Tibial artery (tissue), 4 donors: ENCODE measurements at regions not wholly inside any gene's neighbourhood (a gene's known extent, or its start where the extent isn't known, plus 50 kb on each side); places are given as distances from the start of the nearest gene placed in this dataset.

Experiments used
- DNase-seq, 2 donors: peaks; one replicate each; pipeline ENCODE4 v3.0.0-alpha.2; 2019
- H3K27ac ChIP-seq, 2 donors: fragments of 200-600 bp; sonication (generic) in 1 of 2; 1 replicate in 1 of 2; 2 replicates in 1 of 2; pipeline ENCODE4 v1.5.1; 2018 to 2019; ENCODE audit warnings: mild to moderate bottlenecking in 1 of 2
- H3K27me3 ChIP-seq, 2 donors: fragments of 200-600 bp; sonication (generic) in 1 of 2; one replicate each; pipeline versions ENCODE4 v1.5.1 to v1.6.0; 2016 to 2019
- H3K36me3 ChIP-seq, 3 donors: fragments of 200-600 bp; sonication (generic) in 2 of 3; one replicate each; pipeline ENCODE4 v1.5.1; 2016 to 2019; ENCODE audit warnings: mild to moderate bottlenecking in 2 of 3
- H3K4me1 ChIP-seq, 4 donors: fragments of 200-600 bp; sonication (generic) in 2 of 4; 1 replicate in 3 of 4; 2 replicates in 1 of 4; pipeline ENCODE4 v1.5.1; 2016 to 2019
- H3K4me3 ChIP-seq, 2 donors: fragments of 200-600 bp; sonication (generic) in 1 of 2; 1 replicate in 1 of 2; 2 replicates in 1 of 2; pipeline ENCODE4 v1.5.1; 2018 to 2019; ENCODE audit warnings: mild to moderate bottlenecking in 2 of 2
- H3K9me3 ChIP-seq, 3 donors: fragments of 200-600 bp; sonication (generic) in 1 of 3; one replicate each; pipeline ENCODE4 v1.5.1; 2016 to 2019
- CTCF ChIP-seq, 2 experiments: fragments of 200-600 bp in 1 of 2; fragments of 450-650 bp in 1 of 2; IDR thresholded peaks; one replicate each; pipeline ENCODE4 v1.5.1; 2017 to 2019; ENCODE audit warnings: antibody characterized with exemption in 2 of 2, mild to moderate bottlenecking in 1 of 2, moderate library complexity in 1 of 2
- intact Hi-C: fragments of 100-400 bp; cut with DNase I; formaldehyde crosslinking; loops from one replicate; pipeline ENCODE4 v1.15.0; 2023; ENCODE audit warnings: low total_unique reads

- no peak overlapping the region for H3K27ac ChIP-seq
- no peaks in the 10 kb centered on the region for H3K4me1 ChIP-seq
- intact Hi-C loops, result no loop called here
- no peak overlapping the region for H3K4me3 ChIP-seq
- H3K36me3 ChIP-seq, result no peaks in the 10 kb centered on the region
- no peaks in the 10 kb centered on the region for H3K27me3 ChIP-seq
- DNase-seq, result no peak
- no peaks in the 10 kb centered on the region for H3K9me3 ChIP-seq
- TF ChIP-seq CTCF (IDR thresholded peaks at IDR 0.05), result no peak
Measured at GRCh38 chr2:67559156-67559555, 162.0 kb downstream of the ETAA1 start.

- no peaks in the 10 kb centered on the region for H3K36me3 ChIP-seq
- no peak overlapping the region for H3K4me3 ChIP-seq
- no peaks in the 10 kb centered on the region for H3K9me3 ChIP-seq
- intact Hi-C loops, result no loop called here
- H3K4me1 ChIP-seq, result no peaks in the 10 kb centered on the region
- no peak for TF ChIP-seq CTCF (IDR thresholded peaks at IDR 0.05)
- no peaks in the 10 kb centered on the region for H3K27me3 ChIP-seq
- H3K27ac ChIP-seq, result no peak overlapping the region
- no peak for DNase-seq
Measured at GRCh38 chr2:67560771-67561456, 163.8 kb downstream of the ETAA1 start.

GRCh38 chr2:67561457-67561965, 164.4 kb downstream of the ETAA1 start:
- H3K4me3 ChIP-seq, result no peak overlapping the region
- no peaks in the 10 kb centered on the region for H3K36me3 ChIP-seq
- intact Hi-C loops, result no loop called here
- TF ChIP-seq CTCF (IDR thresholded peaks at IDR 0.05), result no peak
- H3K27me3 ChIP-seq, result no peaks in the 10 kb centered on the region
- peak in 1 of 2 donors; percentile 25 for DNase-seq
- no peaks in the 10 kb centered on the region for H3K4me1 ChIP-seq
- no peaks in the 10 kb centered on the region for H3K9me3 ChIP-seq
- H3K27ac ChIP-seq, result no peak overlapping the region

GRCh38 chr2:67564076-67564475, 166.9 kb downstream of the ETAA1 start:
- Histone ChIP-seq H3K9me3 (no peaks in the 10 kb centered on the region), H3K27ac (no peak overlapping the region), H3K27me3 (no peaks in the 10 kb centered on the region), H3K36me3 (no peaks in the 10 kb centered on the region), H3K4me3 (no peak overlapping the region), H3K4me1 (no peaks in the 10 kb centered on the region)
- intact Hi-C loops, result no loop called here
- no peak for DNase-seq
- TF ChIP-seq CTCF (IDR thresholded peaks at IDR 0.05), result no peak

- no peak overlapping the region for H3K4me3 ChIP-seq
- no peaks in the 10 kb centered on the region for H3K9me3 ChIP-seq
- H3K36me3 ChIP-seq, result no peaks in the 10 kb centered on the region
- no peaks in the 10 kb centered on the region for H3K27me3 ChIP-seq
- DNase-seq, result no peak
- H3K4me1 ChIP-seq, result no peaks in the 10 kb centered on the region
- no peak for TF ChIP-seq CTCF (IDR thresholded peaks at IDR 0.05)
- intact Hi-C loops, result no loop called here
- H3K27ac ChIP-seq, result no peak overlapping the region
Measured at GRCh38 chr2:67564626-67565025, 167.5 kb downstream of the ETAA1 start.
